ENCODE measurements at regions not wholly inside any gene's neighbourhood (a gene's known extent, or its start where the extent isn't known, plus 50 kb on each side); places are given as distances from the start of the nearest gene placed in this dataset.

- no peak for TF ChIP-seq CBX5 (IDR thresholded peaks at IDR 0.05; ENCODE audit: low read depth, low read length)
- no peak for TF ChIP-seq POLR2A (IDR thresholded peaks at IDR 0.05; ENCODE audit: control extremely low read depth in 1 of 2, low read depth in 2 of 2, low read length in 2 of 2)
- no peak for TF ChIP-seq RNF2 (IDR thresholded peaks at IDR 0.05; ENCODE audit: borderline replicate concordance, low read depth, low read length, missing control alignments, poor library complexity, severe bottlenecking)
- TF ChIP-seq CTCF (IDR thresholded peaks at IDR 0.05; ENCODE audit: control extremely low read depth in 1 of 3, insufficient read depth in 1 of 3, low read depth in 1 of 3, low read length in 3 of 3) = no peak
- no peak for TF ChIP-seq GTF2F1 (IDR thresholded peaks at IDR 0.05; ENCODE audit: borderline replicate concordance, low read depth, low read length)
- TF ChIP-seq RBBP5 (IDR thresholded peaks at IDR 0.05; ENCODE audit: borderline replicate concordance, low read depth, low read length) = no peak
- no peak for TF ChIP-seq USF2 (IDR thresholded peaks at IDR 0.05; ENCODE audit: low read length)
- TF ChIP-seq TAF1 (IDR thresholded peaks at IDR 0.05; ENCODE audit: low read depth, low read length) = no peak
- no peak for TF ChIP-seq SP1 (IDR thresholded peaks at IDR 0.05; ENCODE audit: low read depth, low read length)
- no peak for TF ChIP-seq POLR2AphosphoS5 (IDR thresholded peaks at IDR 0.05; ENCODE audit: low read depth, low read length)
- TF ChIP-seq EZH2 (IDR thresholded peaks at IDR 0.05; ENCODE audit: low read depth, low read length, severe bottlenecking) = no peak
- TF ChIP-seq SIN3A (conservative IDR thresholded peaks at IDR 0.05 in 1 of 2, IDR thresholded peaks at IDR 0.05 in 1 of 2; ENCODE audit: low read depth in 1 of 2, low read length in 2 of 2) = no peak
- TF ChIP-seq EP300 (IDR thresholded peaks at IDR 0.05; ENCODE audit: borderline replicate concordance in 1 of 2, low read depth in 2 of 2, low read length in 2 of 2) = no peak
- TF ChIP-seq JUN (IDR thresholded peaks at IDR 0.05; ENCODE audit: low read depth, low read length) = no peak
These were observed 239.4 kb downstream of the KCNJ2 start for GRCh38 chr17:70408768-70409167.
